Fibroblast of villous mesenchyme (primary cell): ENCODE measurements at regions not wholly inside any gene's neighbourhood (a gene's known extent, or its start where the extent isn't known, plus 50 kb on each side); places are given as distances from the start of the nearest gene placed in this dataset.

ENCODE experiments used
- DNase-seq: peaks from one replicate; pipeline ENCODE4 v3.0.0-alpha.2; 2010; ENCODE audit warnings: low read depth
- H3K4me3 ChIP-seq: 2 replicates; pipeline ENCODE4 v1.5.1; 2011; ENCODE audit warnings: low read depth, mild to moderate bottlenecking, low read length
- TF ChIP-seq, protein P1 (sequence below): IDR thresholded peaks from 2 replicates; pipeline ENCODE4 v1.5.1; 2012; ENCODE audit warnings: low read depth, mild to moderate bottlenecking, low read length; ENCODE audit not compliant: insufficient read depth

DNA sequence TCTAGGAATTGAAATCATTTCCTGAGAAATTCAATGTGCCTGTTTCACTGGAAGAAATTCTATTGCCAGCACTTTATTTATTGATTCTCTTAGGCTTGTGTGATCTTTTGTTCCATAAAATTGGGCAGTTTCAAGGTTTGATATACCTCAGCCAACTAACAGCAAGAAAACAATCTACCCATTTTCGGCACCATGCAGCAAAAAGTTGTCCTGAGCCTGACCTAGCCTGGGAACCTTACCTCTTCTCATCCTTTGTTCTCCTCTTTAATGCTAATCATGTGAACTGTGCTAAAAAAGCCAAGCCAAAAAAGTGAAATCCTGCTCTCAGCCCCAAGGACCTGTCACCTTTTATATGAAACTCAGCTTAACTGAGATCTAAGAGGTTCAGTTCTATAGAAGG is 477.3 kb downstream of the SUCLA2 start:
- no peak for DNase-seq
- no peak overlapping the region for H3K4me3 ChIP-seq
- TF ChIP-seq, protein P1, sequence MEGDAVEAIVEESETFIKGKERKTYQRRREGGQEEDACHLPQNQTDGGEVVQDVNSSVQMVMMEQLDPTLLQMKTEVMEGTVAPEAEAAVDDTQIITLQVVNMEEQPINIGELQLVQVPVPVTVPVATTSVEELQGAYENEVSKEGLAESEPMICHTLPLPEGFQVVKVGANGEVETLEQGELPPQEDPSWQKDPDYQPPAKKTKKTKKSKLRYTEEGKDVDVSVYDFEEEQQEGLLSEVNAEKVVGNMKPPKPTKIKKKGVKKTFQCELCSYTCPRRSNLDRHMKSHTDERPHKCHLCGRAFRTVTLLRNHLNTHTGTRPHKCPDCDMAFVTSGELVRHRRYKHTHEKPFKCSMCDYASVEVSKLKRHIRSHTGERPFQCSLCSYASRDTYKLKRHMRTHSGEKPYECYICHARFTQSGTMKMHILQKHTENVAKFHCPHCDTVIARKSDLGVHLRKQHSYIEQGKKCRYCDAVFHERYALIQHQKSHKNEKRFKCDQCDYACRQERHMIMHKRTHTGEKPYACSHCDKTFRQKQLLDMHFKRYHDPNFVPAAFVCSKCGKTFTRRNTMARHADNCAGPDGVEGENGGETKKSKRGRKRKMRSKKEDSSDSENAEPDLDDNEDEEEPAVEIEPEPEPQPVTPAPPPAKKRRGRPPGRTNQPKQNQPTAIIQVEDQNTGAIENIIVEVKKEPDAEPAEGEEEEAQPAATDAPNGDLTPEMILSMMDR: no peak

DNA sequence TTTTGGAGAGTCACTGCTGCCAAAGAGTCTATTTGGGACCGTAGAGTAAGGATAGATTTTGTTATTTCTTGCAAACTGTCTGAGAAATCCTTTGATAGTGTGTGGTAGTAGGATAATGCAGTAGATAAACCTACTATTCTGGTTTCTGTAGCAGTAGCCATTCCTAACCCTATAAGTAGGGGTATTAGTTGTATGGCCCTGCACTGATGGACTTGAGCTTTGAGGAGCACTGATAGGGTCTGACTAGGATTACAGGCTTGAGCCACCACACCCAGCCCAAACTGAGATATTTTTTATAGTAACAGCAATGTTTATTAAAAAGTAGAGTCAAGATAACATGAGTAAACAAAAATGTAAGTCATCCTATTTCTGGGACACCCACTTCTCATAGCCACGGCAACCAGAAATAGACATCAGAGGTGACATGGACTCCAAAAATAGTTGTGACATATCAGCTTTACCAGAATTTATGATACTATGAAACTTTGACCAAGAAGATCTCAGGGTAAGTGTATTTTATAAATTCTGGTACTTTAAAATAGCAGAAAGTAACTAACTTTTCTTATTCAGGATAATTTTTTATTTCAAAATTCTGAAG is 479.1 kb downstream of the SUCLA2 start:
- TF ChIP-seq, protein P1: no peak
- H3K4me3 ChIP-seq: no peak overlapping the region
- no peak for DNase-seq

DNA sequence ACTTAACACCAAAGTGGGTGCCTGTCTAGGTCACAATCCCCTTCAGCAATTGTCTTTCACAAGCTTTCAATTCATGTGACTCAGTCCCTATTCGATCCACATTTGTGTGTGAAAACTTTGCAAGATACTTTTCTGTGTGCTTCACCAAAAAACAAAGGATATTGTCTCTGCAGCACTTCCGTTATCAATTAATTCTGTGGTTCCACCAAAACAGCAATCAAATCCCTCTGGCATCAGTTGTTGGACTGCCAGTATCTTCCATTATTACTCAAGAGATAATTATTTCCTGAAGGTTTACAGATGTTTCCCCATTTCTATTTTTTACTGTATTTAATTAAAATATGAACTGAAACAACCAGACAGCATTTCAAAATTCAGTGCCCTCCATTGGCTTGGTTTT is 481.4 kb downstream of the SUCLA2 start:
- no peak overlapping the region for H3K4me3 ChIP-seq
- no peak for DNase-seq
- TF ChIP-seq, protein P1: no peak

DNA sequence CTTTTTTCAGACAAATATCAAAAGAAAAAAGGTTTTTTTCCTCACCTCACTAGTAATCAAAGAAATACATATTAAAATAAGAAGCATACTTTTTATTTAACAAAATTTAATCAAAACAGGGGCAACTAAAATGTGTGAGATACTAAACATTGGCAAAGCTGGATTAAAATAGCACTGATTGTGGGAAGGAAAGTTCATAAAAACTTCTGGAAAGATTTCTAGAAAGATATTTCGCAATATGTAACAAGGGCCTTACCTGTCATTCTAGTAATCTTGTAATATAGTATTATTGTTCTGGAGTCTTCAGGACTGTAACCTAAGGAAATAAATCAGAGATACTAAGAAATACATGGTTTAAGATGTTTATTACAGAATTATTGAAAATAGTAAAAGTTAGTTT is 482.5 kb downstream of the SUCLA2 start:
- DNase-seq: no peak
- TF ChIP-seq, protein P1: no peak
- H3K4me3 ChIP-seq: no peak overlapping the region

DNA sequence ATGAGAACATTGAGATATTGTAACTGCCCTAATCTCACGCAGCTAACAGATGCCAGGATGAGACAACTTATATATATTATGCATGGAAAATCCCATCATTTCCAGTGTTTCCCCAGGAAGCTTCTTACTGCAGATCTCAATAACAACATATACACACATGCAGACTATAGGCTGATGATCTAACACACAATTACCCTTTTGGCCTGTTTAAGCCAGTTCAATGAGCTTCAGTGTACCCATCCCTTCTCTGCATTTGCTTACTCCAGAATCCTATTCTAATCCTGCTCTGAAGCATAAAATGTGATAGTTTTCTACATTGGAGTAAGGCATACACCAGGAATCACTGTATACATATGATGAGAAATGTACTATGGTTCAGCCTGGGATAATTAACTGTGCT is 489.4 kb downstream of the SUCLA2 start:
- no peak for DNase-seq
- H3K4me3 ChIP-seq: no peak overlapping the region
- TF ChIP-seq, protein P1: no peak

DNA sequence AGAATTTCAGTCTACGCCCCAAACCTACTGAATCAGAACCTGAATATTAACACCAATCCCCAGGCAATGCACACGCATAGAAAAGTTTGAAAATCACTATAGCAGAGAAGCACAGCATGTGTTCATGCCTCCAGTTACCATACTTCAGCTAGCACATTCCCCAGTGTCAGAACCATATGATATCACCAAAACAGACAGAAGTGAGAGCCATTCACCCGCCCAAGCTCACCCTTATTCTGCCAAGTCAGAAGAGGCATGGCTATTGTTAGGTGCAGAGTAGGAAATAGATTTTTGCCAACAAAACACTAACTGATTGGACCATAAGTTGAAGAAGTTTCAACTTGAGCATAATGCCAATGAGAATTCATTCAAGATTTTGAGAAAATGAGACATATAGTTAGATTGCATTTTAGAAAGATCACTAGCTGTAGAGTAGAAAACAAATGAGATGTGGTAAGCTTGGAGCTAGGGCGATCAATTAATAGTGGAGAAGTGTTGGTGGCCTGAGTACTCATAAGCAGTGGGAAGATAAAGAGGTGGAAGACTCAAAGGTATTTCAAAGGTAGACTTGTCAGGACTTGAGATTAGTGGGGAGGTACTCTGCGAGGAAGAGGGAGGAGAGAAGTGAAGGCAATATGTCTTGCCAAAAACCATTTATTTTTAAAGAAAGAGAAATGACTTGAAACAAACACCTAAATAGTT is 492.4 kb downstream of the SUCLA2 start:
- TF ChIP-seq, protein P1: no peak
- DNase-seq: no peak

DNA sequence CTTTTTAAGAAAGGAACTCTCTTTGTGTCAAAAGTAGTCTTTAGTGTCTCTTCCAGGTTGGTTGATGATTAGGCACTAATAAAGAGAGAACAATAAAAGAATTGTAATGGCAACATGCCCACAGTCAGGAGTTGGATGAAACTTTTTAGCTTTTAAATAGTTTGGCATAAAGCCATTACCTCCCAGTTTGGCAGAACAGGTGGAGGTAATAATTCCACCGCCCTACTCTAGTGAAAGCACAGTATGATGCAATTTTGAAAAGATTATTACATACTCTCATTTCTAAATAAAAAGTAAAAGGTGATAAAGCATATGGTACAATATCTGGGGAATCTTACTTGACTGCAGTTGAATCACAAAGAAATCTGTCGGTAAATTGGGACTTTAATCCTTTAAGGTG is 497.6 kb downstream of the SUCLA2 start:
- no peak overlapping the region for H3K4me3 ChIP-seq
- no peak for DNase-seq
- TF ChIP-seq, protein P1: no peak

More for the DNA sequence above, 492.4 kb downstream of the SUCLA2 start:
- H3K4me3 ChIP-seq: no peak overlapping the region
